HG03280 (cell line): ENCODE measurements at regions not wholly inside any gene's neighbourhood (a gene's known extent, or its start where the extent isn't known, plus 50 kb on each side); places are given as distances from the start of the nearest gene placed in this dataset.
"Not testable (repeated sequence)": the region's sequence is repeated elsewhere in the genome, so short reads cannot be mapped to it uniquely, and the experiment has no call there.

Experiments
- ATAC-seq: cut with Tn5 transposase; IDR thresholded peaks from one replicate; pipeline ENCODE4 v1.9.1; 2021; ENCODE audit warnings: mild to moderate bottlenecking, moderate library complexity; ENCODE audit not compliant: unreplicated experiment

DNA sequence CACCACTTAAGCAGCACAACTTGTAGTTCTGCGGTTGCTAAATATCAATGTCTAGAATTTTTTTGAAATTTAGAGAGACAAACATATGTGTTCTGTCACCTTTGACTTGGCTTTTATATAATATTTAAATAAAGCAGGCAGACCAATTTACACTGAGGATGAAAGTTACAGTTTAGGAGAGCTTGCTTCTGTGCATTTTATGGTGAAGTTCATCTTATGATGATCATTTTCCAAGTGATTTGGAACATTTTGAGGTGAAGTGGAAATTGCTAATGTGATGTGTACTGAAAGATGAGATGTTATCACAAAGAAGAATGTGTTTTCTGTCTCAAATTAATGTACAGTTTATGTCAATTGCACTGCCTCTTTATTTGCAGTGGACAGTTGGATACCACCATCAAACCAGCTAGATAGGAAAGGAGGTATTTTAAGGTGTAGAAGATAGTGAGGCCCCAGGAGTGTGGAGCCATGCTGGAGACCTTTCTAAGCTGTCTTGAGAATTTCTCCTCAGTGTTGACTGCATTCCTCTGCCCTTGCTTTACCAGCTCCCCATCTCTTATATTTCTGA, 461.9 kb downstream of the UTRN start:
- ATAC-seq: no peak

DNA sequence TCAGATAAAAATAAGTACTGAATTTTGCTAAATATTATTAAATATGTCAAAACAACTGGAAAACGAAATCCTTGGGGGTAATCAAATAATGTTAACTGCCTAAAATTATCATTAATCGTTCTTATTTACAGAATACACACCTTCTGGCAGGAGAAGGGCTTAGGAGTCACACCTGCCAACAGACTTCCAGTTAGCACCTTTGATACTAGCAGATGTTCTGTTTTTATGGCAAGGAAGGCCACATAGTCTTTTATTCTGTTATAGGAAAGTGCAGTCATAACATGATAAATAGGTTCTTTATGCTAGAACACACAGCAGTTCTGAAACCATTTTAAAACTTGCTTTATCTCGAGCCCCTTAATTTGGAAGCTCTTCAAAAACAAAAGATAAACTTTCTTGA, 464.1 kb downstream of the UTRN start:
- ATAC-seq: no peak

DNA sequence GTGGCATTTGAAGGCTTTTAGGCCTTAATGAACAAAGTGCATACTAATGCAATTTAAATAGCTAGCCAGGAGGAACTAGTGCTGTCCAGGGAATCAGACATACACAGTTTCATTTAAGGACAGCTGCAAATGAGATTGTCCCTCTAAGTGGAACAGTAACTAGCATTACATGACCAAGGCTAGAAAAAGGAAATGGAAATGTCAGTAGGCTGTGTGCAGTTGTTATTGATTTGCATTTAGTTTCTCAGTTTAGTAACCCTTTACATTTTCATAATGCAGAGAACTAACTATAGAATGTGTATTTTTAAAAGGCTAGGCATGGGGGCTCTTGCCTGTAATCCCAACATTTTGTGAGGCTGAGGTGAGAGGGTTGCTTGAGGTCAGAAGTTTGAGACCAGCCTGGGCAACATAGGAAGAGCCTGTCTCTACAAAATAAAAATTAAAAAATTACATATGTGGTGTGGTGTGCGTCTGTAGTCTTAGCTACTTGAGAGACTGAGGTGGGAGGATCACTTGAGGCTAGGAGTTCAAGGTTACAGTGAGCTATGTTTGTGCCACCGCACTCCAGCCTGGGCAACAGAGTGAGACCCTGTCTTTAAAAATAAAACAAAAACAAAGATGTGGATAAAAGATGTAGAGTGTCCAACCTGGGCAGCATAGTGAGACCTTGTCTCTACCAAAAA, 468.0 kb downstream of the UTRN start:
- ATAC-seq: peak; percentile 96

DNA sequence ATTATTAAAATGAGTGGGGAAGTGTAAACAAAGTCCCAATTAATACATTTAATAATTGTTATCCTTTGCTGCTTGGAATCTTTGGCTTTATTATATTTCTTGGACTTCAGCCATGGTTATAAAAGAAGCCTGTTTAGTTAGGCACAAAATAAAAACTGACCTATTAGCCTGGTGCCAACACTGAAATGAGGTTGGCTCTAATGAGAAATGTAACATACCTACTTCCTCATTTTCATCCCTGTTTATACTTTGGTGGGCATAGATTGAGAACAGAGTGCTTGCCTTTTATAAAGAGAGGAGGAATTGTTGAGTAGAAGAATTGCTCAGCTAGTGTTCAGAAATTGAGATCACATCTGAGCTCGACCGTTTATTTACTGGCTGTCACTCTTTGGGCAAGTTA, 471.3 kb downstream of the UTRN start:
- no peak for ATAC-seq

DNA sequence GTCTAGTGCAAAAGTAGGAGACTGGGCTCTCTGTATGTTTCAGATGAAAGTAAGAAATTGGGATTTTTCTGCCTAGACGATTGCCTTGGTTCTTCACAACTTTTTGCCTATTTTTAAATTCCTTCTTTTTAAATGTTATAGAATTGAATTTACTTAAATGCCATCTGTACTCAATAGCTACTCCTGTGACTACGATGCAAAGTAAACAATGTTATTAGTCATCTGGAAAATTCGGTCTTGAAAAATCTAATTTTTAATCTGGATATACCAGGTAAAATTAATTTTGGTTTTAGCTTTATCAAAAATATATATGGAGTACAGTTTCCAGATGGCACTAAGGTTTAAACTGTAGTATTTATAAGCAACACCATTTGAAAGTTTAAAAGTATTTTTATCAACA, 472.2 kb downstream of the UTRN start:
- ATAC-seq: no peak

DNA sequence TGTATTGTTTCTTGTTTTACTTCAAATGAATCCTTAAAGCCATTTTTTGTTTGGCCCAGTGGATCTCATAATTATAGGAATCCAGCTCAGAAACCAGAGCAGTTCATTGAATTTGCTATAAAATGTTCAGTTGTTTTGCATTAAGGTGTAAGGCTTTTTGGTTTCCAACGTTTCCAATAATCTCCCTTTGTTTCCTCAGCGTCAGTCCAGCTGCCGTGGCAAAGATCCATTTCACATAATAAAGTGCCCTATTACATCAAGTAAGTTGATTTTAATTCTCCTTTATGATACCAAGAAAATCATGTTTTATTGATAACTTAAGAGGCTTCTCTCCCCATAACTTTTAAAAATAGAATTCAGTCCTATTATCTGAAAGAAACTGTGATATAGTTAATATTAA, 472.6 kb downstream of the UTRN start:
- ATAC-seq: no peak

DNA sequence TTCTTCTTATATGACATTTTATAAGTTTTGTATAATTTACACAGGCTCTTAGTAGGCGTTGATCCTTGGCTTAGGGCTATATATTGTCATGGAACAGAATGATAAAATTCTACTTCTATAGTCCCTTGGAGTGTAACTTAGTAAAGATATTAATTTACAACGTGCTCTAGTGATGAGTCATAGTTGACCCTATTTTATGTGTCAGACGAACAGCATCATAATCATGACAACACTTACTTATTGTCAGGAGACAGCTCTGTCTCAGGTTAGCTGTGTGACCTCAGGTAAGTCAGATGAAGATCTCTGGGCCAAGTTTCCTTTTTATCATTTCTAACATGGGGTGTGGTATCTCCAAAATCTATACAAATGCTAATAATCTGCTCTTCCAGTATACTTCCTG, 473.5 kb downstream of the UTRN start:
- ATAC-seq: no peak

DNA sequence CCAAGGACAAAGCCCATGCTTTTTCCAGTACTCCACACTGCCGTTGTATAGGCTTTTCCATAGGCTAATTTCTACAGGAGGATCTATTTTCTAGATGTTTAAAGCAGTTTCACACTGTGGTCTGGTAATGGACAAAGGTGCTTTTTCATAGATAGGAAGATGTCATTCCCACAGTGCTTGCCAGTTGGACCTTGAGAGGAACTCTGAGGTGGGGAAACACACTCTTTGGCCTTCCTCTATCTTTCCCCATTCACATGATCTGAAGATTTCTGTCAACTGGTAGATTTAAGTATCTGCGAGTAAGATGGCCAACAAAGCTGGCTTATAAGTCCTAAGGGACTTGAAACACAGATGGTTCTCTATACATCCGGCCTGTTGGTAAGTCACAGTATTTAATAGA, 477.3 kb downstream of the UTRN start:
- no peak for ATAC-seq

DNA sequence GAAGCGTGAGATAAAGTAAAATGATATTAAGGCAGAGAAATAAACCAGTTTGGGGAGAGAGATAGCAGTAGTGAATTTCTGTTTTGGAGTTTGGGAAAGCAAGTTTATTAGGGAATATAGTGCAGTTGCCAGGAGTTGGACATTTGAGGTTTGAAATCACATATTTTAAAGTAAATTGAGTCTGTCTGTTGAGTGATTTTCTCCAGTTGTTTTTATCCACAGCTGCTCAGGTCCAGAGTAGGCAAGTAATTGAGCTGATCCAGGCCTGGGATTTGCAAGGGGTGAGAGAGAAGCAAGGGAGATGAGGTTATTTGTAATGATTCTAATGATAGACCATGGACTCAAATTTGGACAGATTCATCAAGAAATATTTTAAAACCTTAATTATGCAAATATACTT, 481.9 kb downstream of the UTRN start:
- ATAC-seq: no peak

DNA sequence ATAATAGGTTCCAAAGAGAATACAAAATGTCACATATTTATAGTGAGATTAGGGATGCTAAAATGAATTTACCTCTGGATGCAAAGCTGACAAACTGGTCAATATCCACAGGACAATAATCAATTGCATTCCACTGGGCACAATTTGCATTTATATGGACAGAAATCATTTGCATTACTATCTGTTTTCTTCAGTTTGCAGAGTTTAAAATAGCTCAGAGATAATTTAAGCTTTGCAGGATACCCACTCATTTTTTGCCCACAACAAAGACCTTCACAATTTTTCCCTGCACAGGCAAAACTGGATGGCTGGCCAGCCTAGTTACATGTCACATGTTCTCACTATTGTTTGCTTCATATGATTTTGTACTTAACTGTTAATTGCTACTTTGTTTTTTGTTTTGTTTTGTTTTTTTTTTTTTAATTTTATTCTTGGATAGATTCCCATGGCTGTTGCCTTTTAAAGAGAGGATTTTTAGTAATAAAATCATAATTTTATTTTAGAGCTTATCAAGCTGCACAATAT, 483.5 kb downstream of the UTRN start:
- no peak for ATAC-seq

DNA sequence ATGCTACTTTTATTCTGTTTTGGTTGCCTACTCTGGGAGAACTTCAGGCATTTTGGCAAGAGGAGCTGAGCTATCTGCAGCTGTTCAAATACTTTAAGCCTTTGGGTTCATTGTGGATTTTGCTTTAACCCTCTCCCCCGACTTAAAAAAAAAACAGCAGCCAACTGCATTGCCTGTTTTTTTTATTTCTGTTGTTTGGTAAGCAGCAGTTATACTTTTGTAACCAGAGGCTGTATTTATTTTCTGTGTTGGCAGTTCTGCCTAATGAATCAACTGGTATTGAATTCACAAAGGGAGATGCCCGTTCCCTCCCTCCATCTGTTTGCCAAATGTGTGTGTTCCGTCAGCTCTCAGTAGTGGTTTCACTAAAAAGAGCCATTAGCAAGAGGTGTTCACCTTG, 484.0 kb downstream of the UTRN start:
- no peak for ATAC-seq

DNA sequence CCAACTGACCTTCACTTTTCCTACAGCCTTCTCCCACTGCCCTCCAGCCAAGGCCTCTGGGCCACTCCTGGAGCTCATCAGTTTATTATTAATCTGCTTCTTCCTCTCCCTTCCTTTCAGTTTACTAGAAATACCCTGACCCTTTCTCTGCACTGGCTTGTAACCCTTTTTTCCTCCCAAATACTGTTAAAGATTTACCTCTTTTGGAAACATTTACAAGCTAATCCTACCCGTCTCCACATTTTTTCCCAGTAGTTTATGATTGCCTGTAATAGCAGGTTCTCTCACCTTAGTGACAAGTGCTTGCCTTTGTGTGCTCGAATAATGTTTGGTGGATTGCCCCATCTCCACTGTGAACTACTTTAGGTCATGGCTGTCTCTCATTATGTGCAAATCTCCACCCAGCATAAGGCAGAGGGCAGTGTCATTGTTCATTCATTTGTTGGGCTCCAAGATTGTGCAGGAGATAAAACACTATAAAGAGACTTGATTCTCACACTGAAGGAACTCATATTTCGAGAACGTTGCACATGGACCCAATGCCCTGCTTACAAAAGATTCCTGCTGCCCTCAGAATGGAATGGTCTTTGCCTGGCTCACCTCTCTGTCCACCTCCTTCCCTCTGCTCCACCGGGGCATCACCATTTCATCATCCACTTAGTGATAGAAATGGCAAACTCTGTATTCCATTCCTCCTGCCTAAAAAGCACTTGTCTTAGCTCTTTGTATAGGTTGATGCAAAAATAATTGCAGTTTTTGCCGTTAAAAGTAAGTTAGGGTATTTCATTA, 491.1 kb downstream of the UTRN start:
- ATAC-seq: no peak

DNA sequence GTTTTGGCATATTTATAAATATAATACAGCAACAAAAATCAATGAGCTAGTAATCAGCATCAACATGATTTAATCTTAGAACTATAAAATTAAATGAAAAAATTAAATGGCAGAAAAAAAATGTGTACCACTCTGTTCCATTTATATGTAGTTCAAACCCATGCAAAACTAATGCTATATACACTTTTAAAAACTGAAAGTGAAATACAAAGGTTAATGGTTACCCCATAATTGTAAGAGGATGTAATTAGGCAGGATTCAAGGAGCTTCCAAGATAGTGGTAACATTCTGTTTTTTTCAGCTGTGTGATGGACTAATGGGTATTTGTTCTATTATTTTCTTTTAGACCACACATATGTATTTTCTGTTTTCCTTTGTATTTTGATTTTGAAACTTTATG, 492.1 kb downstream of the UTRN start:
- ATAC-seq: no peak

DNA sequence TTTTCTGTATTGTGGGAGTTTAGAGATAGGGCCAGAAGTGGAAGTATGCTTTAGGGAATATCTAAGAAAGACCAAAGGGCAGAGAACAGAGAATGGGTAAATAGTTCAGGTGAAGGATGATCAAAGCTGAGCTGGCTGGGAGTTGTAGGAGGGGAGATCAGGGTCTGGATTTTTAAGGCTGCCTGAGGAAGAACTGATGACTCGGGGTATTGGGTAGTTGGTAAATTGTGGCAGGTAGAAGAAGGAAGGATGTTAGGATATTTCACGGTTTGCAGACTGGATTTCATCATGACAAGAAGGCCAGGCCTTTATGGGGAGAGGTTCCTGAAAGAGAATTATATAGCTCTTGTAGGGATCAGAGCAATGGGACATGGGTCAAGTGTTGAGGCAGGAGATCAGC, 492.9 kb downstream of the UTRN start:
- no peak for ATAC-seq

DNA sequence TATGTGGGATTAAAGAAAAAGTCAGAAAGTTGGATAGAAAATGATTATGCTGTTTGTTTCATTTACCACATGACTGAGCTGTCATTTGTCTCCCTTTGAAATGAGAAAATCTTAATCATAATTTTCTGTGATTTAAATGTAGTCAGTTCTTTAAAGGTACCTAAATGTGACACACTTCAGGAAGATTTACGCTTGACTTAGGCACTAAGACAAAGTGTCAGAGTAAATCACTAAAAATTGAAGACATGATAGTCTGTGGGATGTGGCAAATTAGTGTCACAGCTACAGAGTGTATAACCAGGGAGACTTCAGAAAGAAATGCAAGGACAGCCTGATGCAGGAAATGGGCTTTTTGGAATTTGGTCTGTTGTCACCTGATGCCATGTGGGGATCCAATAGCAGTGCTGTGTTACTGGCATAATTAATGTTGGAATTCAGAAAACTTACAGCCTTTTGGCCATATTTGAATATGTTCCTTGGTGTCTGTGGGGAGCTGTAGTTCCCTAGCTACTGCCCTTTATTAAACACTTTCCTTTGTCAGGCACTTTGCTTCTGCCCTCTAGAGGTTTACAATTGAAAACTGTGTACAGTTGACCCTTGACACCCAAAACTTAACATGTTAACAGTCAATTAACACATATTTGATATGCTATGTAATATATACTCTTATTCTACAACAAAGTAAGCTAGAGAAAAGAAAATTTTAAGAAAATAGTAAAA, 493.8 kb downstream of the UTRN start:
- no peak for ATAC-seq

DNA sequence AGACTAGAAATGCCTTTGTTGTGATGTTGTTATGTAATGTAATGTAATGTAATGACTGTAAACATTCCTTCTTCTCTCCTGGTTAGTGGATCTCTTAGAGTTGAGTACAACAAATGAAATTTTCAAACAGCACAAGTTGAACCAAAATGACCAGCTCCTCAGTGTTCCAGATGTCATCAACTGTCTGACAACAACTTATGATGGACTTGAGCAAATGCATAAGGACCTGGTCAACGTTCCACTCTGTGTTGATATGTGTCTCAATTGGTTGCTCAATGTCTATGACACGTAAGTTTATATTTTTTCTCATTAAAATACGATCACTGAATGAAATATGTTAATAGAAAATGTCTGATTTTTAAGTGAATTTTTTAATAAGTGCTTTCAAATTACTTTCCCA, 496.7 kb downstream of the UTRN start:
- no peak for ATAC-seq

DNA sequence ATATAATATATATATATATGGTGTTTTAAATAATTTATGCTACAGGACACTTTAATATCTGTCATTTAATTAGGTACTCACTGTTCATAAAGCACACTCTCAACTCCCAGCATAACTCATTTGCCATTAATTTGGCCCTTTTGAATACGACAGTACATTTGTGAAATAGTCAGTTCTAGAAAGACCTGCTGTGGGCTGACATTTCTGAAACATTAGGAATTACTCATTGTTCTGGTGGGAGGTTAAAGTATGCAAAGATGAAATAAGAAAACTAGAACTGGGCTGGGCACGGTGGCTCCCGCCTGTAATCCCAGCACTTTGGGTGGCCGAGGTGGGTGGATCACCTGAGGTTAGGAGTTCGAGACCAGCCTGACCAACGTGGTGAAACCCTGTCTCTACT, 497.5 kb downstream of the UTRN start:
- no peak for ATAC-seq

DNA sequence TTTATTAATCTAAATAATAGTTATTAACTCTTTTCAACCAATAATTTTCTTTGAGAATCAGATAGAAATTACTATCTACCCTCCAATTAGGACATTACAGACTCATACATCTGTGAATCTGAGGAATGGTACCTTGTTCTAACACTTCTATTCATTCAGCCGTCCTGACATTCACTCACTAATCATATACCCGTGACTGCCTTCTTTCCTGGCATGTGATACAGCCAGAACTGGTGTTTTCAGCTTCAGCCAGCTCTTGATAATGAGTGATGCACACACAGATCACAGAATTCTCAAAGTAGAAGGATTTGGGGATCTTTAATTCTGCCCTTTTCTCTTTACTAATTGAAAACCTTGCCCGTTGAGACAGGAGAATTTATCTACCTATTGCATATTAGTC, 499.9 kb downstream of the UTRN start:
- ATAC-seq: no peak

DNA sequence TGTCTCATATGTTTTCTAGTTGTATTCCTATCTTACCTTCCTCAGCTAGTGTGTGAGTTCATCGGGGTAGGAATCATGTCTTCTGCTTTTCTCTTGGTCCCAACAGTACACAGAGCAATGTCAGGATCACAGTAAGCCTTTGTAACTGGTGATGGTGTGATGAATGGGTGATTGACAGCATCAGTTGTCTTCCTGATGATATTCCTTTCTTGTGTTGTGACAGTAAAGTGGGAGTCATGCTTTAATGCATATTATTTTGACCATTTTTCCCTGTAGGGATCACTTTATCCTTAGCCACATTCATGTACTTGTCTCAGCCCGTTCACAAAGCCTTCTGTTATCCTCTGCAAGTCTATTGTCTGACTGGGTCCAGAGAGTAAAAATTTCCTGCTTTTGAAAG, 501.7 kb downstream of the UTRN start:
- ATAC-seq: no peak

DNA sequence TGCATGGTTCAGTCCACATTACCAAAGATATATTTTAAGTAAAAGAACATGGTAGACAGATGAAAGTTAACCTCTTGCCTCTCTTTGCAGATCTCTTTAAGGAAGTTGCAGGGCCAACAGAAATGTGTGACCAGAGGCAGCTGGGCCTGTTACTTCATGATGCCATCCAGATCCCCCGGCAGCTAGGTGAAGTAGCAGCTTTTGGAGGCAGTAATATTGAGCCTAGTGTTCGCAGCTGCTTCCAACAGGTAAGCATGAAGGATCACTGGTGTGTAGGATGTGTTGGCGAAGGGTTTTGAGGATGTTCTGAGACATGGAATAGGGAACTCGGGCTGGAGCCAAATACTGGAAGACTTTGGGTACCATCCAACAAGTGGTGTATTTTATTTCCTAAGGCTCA, 508.6 kb downstream of the UTRN start:
- ATAC-seq: no peak

DNA sequence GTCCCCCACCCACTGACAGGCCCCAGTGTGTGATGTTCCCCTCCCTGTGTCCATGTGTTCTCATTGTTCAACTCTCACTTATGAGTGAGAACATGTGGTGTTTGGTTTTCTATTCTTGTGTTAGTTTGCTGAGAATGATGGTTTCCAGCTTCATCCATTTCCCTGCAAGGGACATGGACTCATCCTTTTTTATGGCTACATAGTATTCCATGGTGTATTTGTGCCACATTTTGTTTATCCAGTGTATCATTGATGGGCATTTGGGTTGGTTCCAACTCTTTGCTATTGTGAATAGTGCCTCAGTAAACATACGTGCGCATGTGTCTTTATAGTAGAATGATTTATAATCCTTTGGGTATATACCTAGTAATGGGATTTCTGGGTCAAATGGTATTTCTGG, 509.9 kb downstream of the UTRN start:
- ATAC-seq: not testable (repeated sequence)

DNA sequence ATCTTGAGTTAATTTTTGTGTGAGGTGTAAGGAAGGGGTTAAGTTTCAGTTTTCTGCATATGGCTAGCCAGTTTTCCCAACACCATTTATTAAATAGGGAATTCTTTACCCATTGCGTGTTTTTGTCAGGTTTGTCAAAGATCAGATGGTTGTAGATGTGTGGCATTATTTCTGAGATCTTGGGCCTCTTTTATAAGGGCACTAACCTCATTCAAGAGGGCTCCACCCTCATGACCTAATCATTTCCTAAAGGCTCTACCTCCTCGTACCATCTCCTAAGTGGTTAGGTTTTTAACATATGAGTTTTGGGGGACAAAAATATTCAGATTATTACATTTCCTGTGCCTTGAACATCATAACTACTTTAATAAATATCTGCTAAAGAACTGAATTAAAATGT, 510.9 kb downstream of the UTRN start:
- no peak for ATAC-seq
